DOHH2 (cell line): ENCODE measurements at regions not wholly inside any gene's neighbourhood (a gene's known extent, or its start where the extent isn't known, plus 50 kb on each side); places are given as distances from the start of the nearest gene placed in this dataset.

Experiments used
- EZH2phosphoT487 ChIP-seq: fragments of 200-600 bp; sonication (generic); IDR thresholded peaks from 2 replicates; pipeline ENCODE4 v1.6.1; 2017; ENCODE audit warnings: borderline replicate concordance, mild to moderate bottlenecking, antibody characterized with exemption, low read length, moderate library complexity, mixed read lengths
- TF ChIP-seq, protein P1 (sequence below): fragments of 200-600 bp; sonication (generic); IDR thresholded peaks from one replicate; pipeline ENCODE4 v1.5.1; 2014; ENCODE audit warnings: antibody characterized with exemption, mild to moderate bottlenecking, low read depth, low read length; ENCODE audit not compliant: poor library complexity, severe bottlenecking

DNA sequence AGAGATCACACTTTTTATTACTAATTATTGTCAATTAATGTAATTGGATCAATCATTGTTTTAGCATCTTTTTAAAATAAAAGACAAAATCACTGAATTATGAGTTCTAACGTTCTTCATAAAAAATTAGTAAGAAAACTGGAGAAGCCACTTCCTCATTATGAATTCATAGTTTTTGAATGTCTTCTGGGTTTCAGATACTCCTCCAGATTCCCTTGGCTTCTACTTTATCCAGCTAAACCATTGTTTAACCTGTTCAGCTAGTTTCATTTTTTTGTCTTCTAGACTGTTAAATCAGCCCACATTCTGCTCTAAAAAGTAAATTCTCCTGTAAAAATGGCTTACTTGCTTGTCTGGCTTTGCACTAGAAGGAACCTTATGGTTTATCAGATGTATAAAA lies 753.4 kb upstream of the ACVR2A start:
- TF ChIP-seq, protein P1, sequence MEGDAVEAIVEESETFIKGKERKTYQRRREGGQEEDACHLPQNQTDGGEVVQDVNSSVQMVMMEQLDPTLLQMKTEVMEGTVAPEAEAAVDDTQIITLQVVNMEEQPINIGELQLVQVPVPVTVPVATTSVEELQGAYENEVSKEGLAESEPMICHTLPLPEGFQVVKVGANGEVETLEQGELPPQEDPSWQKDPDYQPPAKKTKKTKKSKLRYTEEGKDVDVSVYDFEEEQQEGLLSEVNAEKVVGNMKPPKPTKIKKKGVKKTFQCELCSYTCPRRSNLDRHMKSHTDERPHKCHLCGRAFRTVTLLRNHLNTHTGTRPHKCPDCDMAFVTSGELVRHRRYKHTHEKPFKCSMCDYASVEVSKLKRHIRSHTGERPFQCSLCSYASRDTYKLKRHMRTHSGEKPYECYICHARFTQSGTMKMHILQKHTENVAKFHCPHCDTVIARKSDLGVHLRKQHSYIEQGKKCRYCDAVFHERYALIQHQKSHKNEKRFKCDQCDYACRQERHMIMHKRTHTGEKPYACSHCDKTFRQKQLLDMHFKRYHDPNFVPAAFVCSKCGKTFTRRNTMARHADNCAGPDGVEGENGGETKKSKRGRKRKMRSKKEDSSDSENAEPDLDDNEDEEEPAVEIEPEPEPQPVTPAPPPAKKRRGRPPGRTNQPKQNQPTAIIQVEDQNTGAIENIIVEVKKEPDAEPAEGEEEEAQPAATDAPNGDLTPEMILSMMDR, result no peak
- TF ChIP-seq EZH2phosphoT487, result no peak
